ENCODE measurements at regions not wholly inside any gene's neighbourhood (a gene's known extent, or its start where the extent isn't known, plus 50 kb on each side); places are given as distances from the start of the nearest gene placed in this dataset.

- TF ChIP-seq CTCF (IDR thresholded peaks at IDR 0.05) = no peak
- TF ChIP-seq POLR2A (IDR thresholded peaks at IDR 0.05) = no peak
Measured at GRCh38 chr17:13671341-13671740, 69.6 kb upstream of the HS3ST3A1 start.
